Fibroblast of skin of right quadriceps (primary cell): ENCODE measurements at regions not wholly inside any gene's neighbourhood (a gene's known extent, or its start where the extent isn't known, plus 50 kb on each side); places are given as distances from the start of the nearest gene placed in this dataset.
A peak's percentile ranks its signal among the peaks of the same experiment; 100 is the strongest.
"Not testable (repeated sequence)": the region's sequence is repeated elsewhere in the genome, so short reads cannot be mapped to it uniquely, and the experiment has no call there.

Experiments used
- DNase-seq: peaks from one replicate; pipeline ENCODE4 v3.0.0-alpha.2; 2013

GRCh38 chr6:57870083-57870482 lies 552.7 kb downstream of the PRIM2 start:
- not testable (repeated sequence) for DNase-seq

- not testable (repeated sequence) for DNase-seq
Observed at GRCh38 chr6:57873424-57873823, 556.0 kb downstream of the PRIM2 start.

GRCh38 chr6:57876659-57877058 lies 559.2 kb downstream of the PRIM2 start:
- not testable (repeated sequence) for DNase-seq

- not testable (repeated sequence) for DNase-seq
Observed at GRCh38 chr6:57877729-57878128, 560.3 kb downstream of the PRIM2 start.

GRCh38 chr6:57878792-57879191 lies 561.4 kb downstream of the PRIM2 start:
- not testable (repeated sequence) for DNase-seq

GRCh38 chr6:57898850-57899249 lies 581.4 kb downstream of the PRIM2 start:
- not testable (repeated sequence) for DNase-seq

- peak; percentile 41 for DNase-seq
Observed at GRCh38 chr6:57900687-57901399, 583.4 kb downstream of the PRIM2 start.

- DNase-seq: peak; percentile 78
Observed at GRCh38 chr6:57901445-57901844, 584.0 kb downstream of the PRIM2 start.

GRCh38 chr6:57904356-57904755 lies 586.9 kb downstream of the PRIM2 start:
- DNase-seq: not testable (repeated sequence)

- not testable (repeated sequence) for DNase-seq
Observed at GRCh38 chr6:57915300-57915699, 597.9 kb downstream of the PRIM2 start.

GRCh38 chr6:57942966-57943365 lies 625.5 kb downstream of the PRIM2 start:
- not testable (repeated sequence) for DNase-seq

- not testable (repeated sequence) for DNase-seq
Observed at GRCh38 chr6:57946084-57946768, 628.8 kb downstream of the PRIM2 start.

GRCh38 chr6:57946769-57947091 lies 629.3 kb downstream of the PRIM2 start:
- DNase-seq: not testable (repeated sequence)

- DNase-seq: not testable (repeated sequence)
Observed at GRCh38 chr6:57948481-57948880, 631.1 kb downstream of the PRIM2 start.

GRCh38 chr6:57950430-57950829 lies 633.0 kb downstream of the PRIM2 start:
- not testable (repeated sequence) for DNase-seq

- not testable (repeated sequence) for DNase-seq
Observed at GRCh38 chr6:57966757-57967156, 649.3 kb downstream of the PRIM2 start.

- DNase-seq: not testable (repeated sequence)
Observed at GRCh38 chr6:57971956-57972355, 654.5 kb downstream of the PRIM2 start.

- DNase-seq: no peak
Observed at GRCh38 chr6:57974653-57975052, 657.2 kb downstream of the PRIM2 start.

GRCh38 chr6:57975127-57975526 lies 657.7 kb downstream of the PRIM2 start:
- DNase-seq: not testable (repeated sequence)

- DNase-seq: not testable (repeated sequence)
Observed at GRCh38 chr6:57976371-57976770, 658.9 kb downstream of the PRIM2 start.

GRCh38 chr6:57983603-57984002 lies 666.2 kb downstream of the PRIM2 start:
- DNase-seq: peak; percentile 7

- DNase-seq: not testable (repeated sequence)
Observed at GRCh38 chr6:57984575-57984974, 667.1 kb downstream of the PRIM2 start.

GRCh38 chr6:57985734-57986133 lies 668.3 kb downstream of the PRIM2 start:
- not testable (repeated sequence) for DNase-seq

GRCh38 chr6:57986584-57986983 lies 669.2 kb downstream of the PRIM2 start:
- DNase-seq: not testable (repeated sequence)
